ENCODE measurements at regions not wholly inside any gene's neighbourhood (a gene's known extent, or its start where the extent isn't known, plus 50 kb on each side); places are given as distances from the start of the nearest gene placed in this dataset.

GRCh38 chr20:43803276-43803675 is 76.5 kb upstream of the GTSF1L start:
- no peaks in the 10 kb centered on the region for H3K9me3 ChIP-seq
- H3K27ac ChIP-seq: no peak overlapping the region
- H3K27me3 ChIP-seq: no peaks in the 10 kb centered on the region
- intact Hi-C loops (cut with DNase I; ENCODE audit: low total_unique reads): no loop called here
- DNase-seq: no peak
- no peak overlapping the region for H3K4me3 ChIP-seq
- TF ChIP-seq, protein P1, sequence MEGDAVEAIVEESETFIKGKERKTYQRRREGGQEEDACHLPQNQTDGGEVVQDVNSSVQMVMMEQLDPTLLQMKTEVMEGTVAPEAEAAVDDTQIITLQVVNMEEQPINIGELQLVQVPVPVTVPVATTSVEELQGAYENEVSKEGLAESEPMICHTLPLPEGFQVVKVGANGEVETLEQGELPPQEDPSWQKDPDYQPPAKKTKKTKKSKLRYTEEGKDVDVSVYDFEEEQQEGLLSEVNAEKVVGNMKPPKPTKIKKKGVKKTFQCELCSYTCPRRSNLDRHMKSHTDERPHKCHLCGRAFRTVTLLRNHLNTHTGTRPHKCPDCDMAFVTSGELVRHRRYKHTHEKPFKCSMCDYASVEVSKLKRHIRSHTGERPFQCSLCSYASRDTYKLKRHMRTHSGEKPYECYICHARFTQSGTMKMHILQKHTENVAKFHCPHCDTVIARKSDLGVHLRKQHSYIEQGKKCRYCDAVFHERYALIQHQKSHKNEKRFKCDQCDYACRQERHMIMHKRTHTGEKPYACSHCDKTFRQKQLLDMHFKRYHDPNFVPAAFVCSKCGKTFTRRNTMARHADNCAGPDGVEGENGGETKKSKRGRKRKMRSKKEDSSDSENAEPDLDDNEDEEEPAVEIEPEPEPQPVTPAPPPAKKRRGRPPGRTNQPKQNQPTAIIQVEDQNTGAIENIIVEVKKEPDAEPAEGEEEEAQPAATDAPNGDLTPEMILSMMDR (IDR thresholded peaks at IDR 0.05): no peak
- no peak for TF ChIP-seq POLR2A (IDR thresholded peaks at IDR 0.05)
- no peaks in the 10 kb centered on the region for H3K36me3 ChIP-seq (ENCODE audit: low read depth, missing control alignments)
- no peaks in the 10 kb centered on the region for H3K4me1 ChIP-seq

DNA sequence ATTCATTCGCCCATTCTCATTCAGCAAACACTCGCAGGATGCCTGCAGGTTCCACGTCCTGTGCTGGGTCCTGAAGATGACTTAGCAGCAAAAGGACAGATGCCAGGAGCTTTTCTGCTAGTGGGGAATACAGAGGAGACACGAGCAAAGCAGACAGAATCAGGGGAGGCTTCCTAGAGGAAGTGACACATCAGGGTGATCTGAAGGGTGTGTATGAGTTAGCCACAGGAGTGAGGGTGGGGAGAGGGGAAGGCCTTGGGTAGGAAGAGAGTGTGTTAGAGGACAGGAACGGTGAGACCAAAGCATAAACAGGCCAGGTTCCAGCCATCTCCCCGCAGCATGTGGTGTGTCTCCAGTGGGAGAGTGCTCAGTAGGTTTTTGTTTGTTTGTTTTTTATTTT is 73.4 kb upstream of the GTSF1L start:
- intact Hi-C loops (cut with DNase I; ENCODE audit: low total_unique reads): no loop called here
- TF ChIP-seq, protein P1 (IDR thresholded peaks at IDR 0.05): no peak
- no peak for TF ChIP-seq POLR2A (IDR thresholded peaks at IDR 0.05)
- Histone ChIP-seq H3K27ac (no peak overlapping the region), H3K4me1 (no peaks in the 10 kb centered on the region), H3K4me3 (no peak overlapping the region), H3K9me3 (no peaks in the 10 kb centered on the region), H3K27me3 (no peaks in the 10 kb centered on the region), H3K36me3 (ENCODE audit: low read depth, missing control alignments) (no peaks in the 10 kb centered on the region)
- no peak for DNase-seq
- WGBS, 2 donors: 83 to 88% methylated on average over 6 of the region's 6 CpGs

DNA sequence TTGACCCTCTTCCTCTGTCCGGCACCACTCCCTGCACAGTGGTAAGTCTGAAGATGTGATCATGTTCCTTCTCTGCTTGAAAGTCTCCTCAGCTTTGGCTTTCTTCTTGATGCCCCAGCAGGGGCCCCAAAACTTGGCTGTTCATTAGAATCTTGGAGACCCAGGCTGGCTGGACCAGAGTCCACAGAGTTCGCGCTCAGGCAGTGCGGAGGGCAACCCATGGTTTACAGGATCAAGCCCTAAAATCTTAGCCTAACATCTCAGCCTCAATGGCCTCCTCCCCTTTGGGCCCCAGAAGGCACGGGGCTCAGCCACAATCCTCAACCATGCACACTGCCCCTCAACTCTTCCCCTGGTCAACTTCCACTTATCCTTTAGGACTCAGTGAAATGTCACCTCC is 72.9 kb upstream of the GTSF1L start:
- H3K9me3 ChIP-seq: no peaks in the 10 kb centered on the region
- no peak for TF ChIP-seq POLR2A (IDR thresholded peaks at IDR 0.05)
- TF ChIP-seq, protein P1 (IDR thresholded peaks at IDR 0.05): no peak
- intact Hi-C loops (cut with DNase I; ENCODE audit: low total_unique reads): no loop called here
- H3K27me3 ChIP-seq: no peaks in the 10 kb centered on the region
- WGBS, 2 donors: 84 to 86% methylated on average over 5 of the region's 5 CpGs
- DNase-seq: no peak
- no peaks in the 10 kb centered on the region for H3K36me3 ChIP-seq (ENCODE audit: low read depth, missing control alignments)
- no peak overlapping the region for H3K27ac ChIP-seq
- H3K4me3 ChIP-seq: no peak overlapping the region
- no peaks in the 10 kb centered on the region for H3K4me1 ChIP-seq

- no peak overlapping the region for H3K27ac ChIP-seq
- WGBS, 2 donors: 46 to 54% methylated on average over 11 of the region's 11 CpGs
- H3K36me3 ChIP-seq (ENCODE audit: low read depth, missing control alignments): no peaks in the 10 kb centered on the region
- TF ChIP-seq POLR2A (IDR thresholded peaks at IDR 0.05): no peak
- TF ChIP-seq, protein P1 (IDR thresholded peaks at IDR 0.05): no peak
- intact Hi-C loops (cut with DNase I; ENCODE audit: low total_unique reads): no loop called here
- no peak overlapping the region for H3K4me3 ChIP-seq
- peak; percentile 24 for DNase-seq
- H3K9me3 ChIP-seq: no peaks in the 10 kb centered on the region
- no peaks in the 10 kb centered on the region for H3K4me1 ChIP-seq
- H3K27me3 ChIP-seq: no peaks in the 10 kb centered on the region
Observed at GRCh38 chr20:43799150-43799711, 72.4 kb upstream of the GTSF1L start.

Measured in testis (tissue), 2 donors.